K562 (cell line): ENCODE measurements at regions not wholly inside any gene's neighbourhood (a gene's known extent, or its start where the extent isn't known, plus 50 kb on each side); places are given as distances from the start of the nearest gene placed in this dataset.

Experiments used
- CHD2 ChIP-seq: IDR thresholded peaks from 2 replicates; pipeline ENCODE4 v1.6.1; 2011; ENCODE audit warnings: low read depth, low read length
- CHD4 ChIP-seq: fragments of 200-600 bp; sonication (generic); IDR thresholded peaks from 3 replicates; pipeline ENCODE4 v1.6.1; 2012; ENCODE audit warnings: low read depth, mild to moderate bottlenecking, mixed read lengths, low read length, inconsistent platforms; ENCODE audit not compliant: insufficient read depth, insufficient replicate concordance, poor library complexity, severe bottlenecking
- CTCF ChIP-seq, 3 experiments: IDR thresholded peaks in 2 of 3; conservative IDR thresholded peaks in 1 of 3; 2 replicates each; pipeline ENCODE4 v1.5.1; 2011 to 2012; ENCODE audit warnings: low read length in 3 of 3, mild to moderate bottlenecking in 3 of 3, control low read depth in 2 of 3, improper control_type of control experiment in 1 of 3, inconsistent platforms in 1 of 3, low read depth in 1 of 3, mixed read lengths in 1 of 3, moderate library complexity in 1 of 3; ENCODE audit not compliant: insufficient read depth in 2 of 3
- EZH2 ChIP-seq: IDR thresholded peaks from 2 replicates; pipeline ENCODE4 v1.6.1; 2012; ENCODE audit warnings: low read depth, mild to moderate bottlenecking, inconsistent platforms, low read length, borderline replicate concordance
- HNRNPL ChIP-seq: fragments of 200-400 bp; formaldehyde crosslinking; IDR thresholded peaks from 2 replicates; pipeline ENCODE4 v1.6.1; 2017; ENCODE audit warnings: low read depth, mild to moderate bottlenecking, low read length
- LARP7 ChIP-seq: fragments of 450-650 bp; IDR thresholded peaks from 2 replicates; pipeline ENCODE4 v1.6.1; 2016
- NEUROD1 ChIP-seq: fragments of 150-350 bp; IDR thresholded peaks from 2 replicates; pipeline ENCODE4 v1.6.1; 2014; ENCODE audit warnings: borderline replicate concordance, low read length, low read depth; ENCODE audit not compliant: partially characterized antibody
- PATZ1 ChIP-seq: fragments of 250-450 bp; sonication (Bioruptor Pico); IDR thresholded peaks from 2 replicates; pipeline ENCODE4 v1.5.0; 2020; ENCODE audit warnings: mild to moderate bottlenecking, borderline replicate concordance
- POLR2AphosphoS5 ChIP-seq: IDR thresholded peaks from 2 replicates; pipeline ENCODE4 v1.6.1; 2011; ENCODE audit warnings: mild to moderate bottlenecking, low read depth, low read length, moderate library complexity; ENCODE audit not compliant: control insufficient read depth, insufficient read depth
- SIN3A ChIP-seq, 2 experiments: fragments of 150-350 bp in 1 of 2; IDR thresholded peaks; 2 replicates each; pipeline ENCODE4 v1.6.1; 2011 to 2016; ENCODE audit warnings: borderline replicate concordance in 2 of 2, low read depth in 2 of 2, low read length in 2 of 2, mild to moderate bottlenecking in 2 of 2, moderate library complexity in 2 of 2; ENCODE audit not compliant: control insufficient read depth in 1 of 2
- SMC3 ChIP-seq: conservative IDR thresholded peaks from 2 replicates; pipeline ENCODE4 v1.6.1; 2011; ENCODE audit warnings: low read depth, low read length, improper control_type of control experiment; ENCODE audit not compliant: insufficient read depth
- TAF7 ChIP-seq: fragments of 450-650 bp; IDR thresholded peaks from 2 replicates; pipeline ENCODE4 v1.6.1; 2016; ENCODE audit warnings: missing genetic modification characterization, missing compliant biosample characterization
- ZBTB40 ChIP-seq, 2 experiments: fragments of 450-650 bp in 1 of 2; sonication (generic) in 1 of 2; formaldehyde crosslinking in 1 of 2; IDR thresholded peaks; 2 replicates each; pipeline versions ENCODE4 v1.7.1 to v1.9.0; 2016 to 2022; ENCODE audit warnings: inconsistent platforms in 1 of 2, mild to moderate bottlenecking in 1 of 2, missing genetic modification reagents in 1 of 2
- ZBTB8A ChIP-seq: fragments of 450-650 bp; IDR thresholded peaks from 2 replicates; pipeline ENCODE4 v1.6.1; 2018; ENCODE audit warnings: mild to moderate bottlenecking, moderate library complexity; ENCODE audit not compliant: partially characterized antibody

- no peak for TF ChIP-seq CTCF (IDR thresholded peaks at IDR 0.05 in 2 of 3, conservative IDR thresholded peaks at IDR 0.05 in 1 of 3; ENCODE audit: insufficient read depth in 2 of 3, low read depth in 1 of 3, low read length in 3 of 3)
- no peak for TF ChIP-seq CHD4
- no peak for TF ChIP-seq HNRNPL
- no peak for TF ChIP-seq SMC3
- no peak for TF ChIP-seq PATZ1 (CRISPR knock-in tag)
- no peak for TF ChIP-seq POLR2AphosphoS5
- no peak for TF ChIP-seq TAF7
- no peak for TF ChIP-seq CHD2
- no peak for TF ChIP-seq ZBTB40 (IDR thresholded peaks at IDR 0.05)
- no peak for TF ChIP-seq ZBTB40 (CRISPR knock-in tag; IDR thresholded peaks at IDR 0.05)
- TF ChIP-seq NEUROD1, result no peak
- no peak for TF ChIP-seq SIN3A (IDR thresholded peaks at IDR 0.05; ENCODE audit: borderline replicate concordance in 2 of 2, control insufficient read depth in 1 of 2, low read depth in 2 of 2, low read length in 2 of 2)
- no peak for TF ChIP-seq EZH2
- no peak for TF ChIP-seq LARP7
- no peak for TF ChIP-seq ZBTB8A
These were observed 134.6 kb upstream of the REG3G start for GRCh38 chr2:78890935-78891334.
